H1 (cell line): ENCODE measurements at regions not wholly inside any gene's neighbourhood (a gene's known extent, or its start where the extent isn't known, plus 50 kb on each side); places are given as distances from the start of the nearest gene placed in this dataset.

Experiments used
- CTCF ChIA-PET: fragments of 300-600 bp; sonication (Branson Sonifier 250); formaldehyde crosslinking; loops from one replicate; lab custom pipeline; 2021; ENCODE audit not compliant: partially characterized antibody; lab: Charles Lee
- POLR2A ChIA-PET: fragments of 300-600 bp; sonication (Branson Sonifier 250); formaldehyde crosslinking; loops from one replicate; lab custom pipeline; 2021; ENCODE audit warnings: inconsistent platforms; ENCODE audit not compliant: partially characterized antibody; lab: Charles Lee
- DNase-seq, 2 experiments: peaks; one replicate each; pipeline versions ENCODE4 v3.0.0 to v3.0.0-alpha.2; 2010 to 2022; ENCODE audit warnings: low spot score in 2 of 2, low read depth in 1 of 2, mixed read lengths in 1 of 2
- FAIRE-seq: peaks from 2 replicates; lab custom pipeline; 2011; peaks lifted over from hg19 to GRCh38; lab: Jason Lieb, UNC
- H2AFZ ChIP-seq: 2 replicates; pipeline ENCODE4 v1.8.1; 2012; ENCODE audit warnings: low read length, inconsistent platforms
- H2AK5ac ChIP-seq: 2 replicates; pipeline ENCODE4 v1.6.1; 2013; ENCODE audit warnings: low read depth, low read length
- H2BK120ac ChIP-seq: replicated peaks from 2 replicates; pipeline ENCODE3; 2013; ENCODE audit warnings: low read depth, low read length, inconsistent platforms
- H2BK12ac ChIP-seq: 2 replicates; pipeline ENCODE4 v1.6.1; 2013; ENCODE audit warnings: low read depth, low read length
- H2BK15ac ChIP-seq: 2 replicates; pipeline ENCODE4 v1.6.1; 2013; ENCODE audit warnings: low read length
- H2BK20ac ChIP-seq: 2 replicates; pipeline ENCODE4 v1.6.1; 2013; ENCODE audit warnings: low read length
- H2BK5ac ChIP-seq: 2 replicates; pipeline ENCODE4 v1.6.1; 2013; ENCODE audit warnings: low read depth, low read length
- H3K14ac ChIP-seq: 2 replicates; pipeline ENCODE4 v1.6.1; 2013; ENCODE audit warnings: inconsistent platforms; ENCODE audit not compliant: insufficient read length
- H3K18ac ChIP-seq: 2 replicates; pipeline ENCODE4 v1.6.1; 2013; ENCODE audit warnings: low read length; ENCODE audit errors: extremely low read depth
- H3K23ac ChIP-seq: 2 replicates; pipeline ENCODE4 v1.6.1; 2013; ENCODE audit warnings: inconsistent platforms; ENCODE audit not compliant: insufficient read length
- H3K23me2 ChIP-seq: 2 replicates; pipeline ENCODE4 v1.6.1; 2013; ENCODE audit warnings: low read depth, low read length
- H3K27ac ChIP-seq: 2 replicates; pipeline ENCODE4 v1.6.1; 2011; ENCODE audit warnings: low read depth, low read length, inconsistent platforms
- H3K27me3 ChIP-seq, 4 experiments: replicated peaks in 1 of 4; 1 replicate in 1 of 4; 2 replicates in 3 of 4; pipeline versions ENCODE4 v1.6.1 to v1.8.1; 2011 to 2013; ENCODE audit warnings: low read length in 3 of 4, mild to moderate bottlenecking in 3 of 4, inconsistent platforms in 2 of 4, mixed read lengths in 2 of 4, moderate library complexity in 1 of 4; ENCODE audit not compliant: control insufficient read depth in 3 of 4, insufficient read depth in 3 of 4; ENCODE audit errors: extremely low read depth in 1 of 4
- H3K36me3 ChIP-seq, 4 experiments: 2 replicates each; pipeline versions ENCODE4 v1.6.1 to v1.8.1; 2011 to 2013; ENCODE audit warnings: mild to moderate bottlenecking in 4 of 4, low read length in 3 of 4, moderate library complexity in 2 of 4, control low read depth in 1 of 4, inconsistent platforms in 1 of 4; ENCODE audit not compliant: insufficient read depth in 4 of 4, control insufficient read depth in 2 of 4
- H3K4ac ChIP-seq: replicated peaks from 2 replicates; pipeline ENCODE3; 2013; ENCODE audit warnings: low read length, low read depth, mixed read lengths, inconsistent platforms; ENCODE audit not compliant: insufficient read length
- H3K4me1 ChIP-seq, 4 experiments: replicated peaks in 1 of 4; 1 replicate in 1 of 4; 2 replicates in 3 of 4; pipeline versions ENCODE4 v1.6.1 to v1.8.1; 2011 to 2013; ENCODE audit warnings: low read length in 3 of 4, inconsistent platforms in 2 of 4, mixed read lengths in 1 of 4; ENCODE audit not compliant: insufficient read depth in 4 of 4, control insufficient read depth in 3 of 4
- H3K4me2 ChIP-seq, 2 experiments: 2 replicates each; pipeline versions ENCODE4 v1.6.1 to v1.8.1; 2011 to 2013; ENCODE audit warnings: low read depth in 2 of 2, low read length in 2 of 2, control low read depth in 1 of 2, inconsistent platforms in 1 of 2, mild to moderate bottlenecking in 1 of 2; ENCODE audit not compliant: insufficient read depth in 1 of 2
- H3K4me3 ChIP-seq, 4 experiments: fragments of 200-600, 300-600 bp in 1 of 4; sonication (generic), shearing (Covaris generic), sonication (Bioruptor Twin) in 1 of 4; 2 replicates each; pipeline versions ENCODE4 v1.5.1 to v1.8.1; 2011 to 2016; ENCODE audit warnings: low read length in 4 of 4, low read depth in 3 of 4, control low read depth in 2 of 4, inconsistent platforms in 2 of 4, mild to moderate bottlenecking in 2 of 4, mixed read lengths in 1 of 4, moderate library complexity in 1 of 4; ENCODE audit not compliant: insufficient read depth in 2 of 4; ENCODE audit errors: extremely low read depth in 1 of 4
- H3K56ac ChIP-seq: replicated peaks from 2 replicates; pipeline ENCODE3; 2013; ENCODE audit warnings: low read depth, mild to moderate bottlenecking, mixed read lengths, low read length, inconsistent platforms; ENCODE audit not compliant: insufficient read length
- H3K79me1 ChIP-seq: 2 replicates; pipeline ENCODE4 v1.6.1; 2013; ENCODE audit warnings: low read depth, low read length, control low read depth
- H3K79me2 ChIP-seq, 2 experiments: 2 replicates each; pipeline versions ENCODE4 v1.6.1 to v1.8.1; 2012 to 2013; ENCODE audit warnings: low read length in 2 of 2, mild to moderate bottlenecking in 2 of 2, inconsistent platforms in 1 of 2; ENCODE audit not compliant: insufficient read depth in 2 of 2, control insufficient read depth in 1 of 2
- H3K9ac ChIP-seq, 4 experiments: replicated peaks in 1 of 4; 1 replicate in 1 of 4; 2 replicates in 3 of 4; pipeline versions ENCODE4 v1.6.1 to v1.8.1; 2011 to 2013; ENCODE audit warnings: low read depth in 3 of 4, low read length in 3 of 4, control low read depth in 2 of 4, mild to moderate bottlenecking in 2 of 4, moderate library complexity in 2 of 4, inconsistent platforms in 1 of 4; ENCODE audit errors: extremely low read depth in 1 of 4
- H3K9me3 ChIP-seq, 2 experiments: 2 replicates each; pipeline versions ENCODE4 v1.6.1 to v1.8.1; 2012 to 2013; ENCODE audit warnings: mild to moderate bottlenecking in 2 of 2, moderate library complexity in 2 of 2, control low read depth in 1 of 2, inconsistent platforms in 1 of 2, low read depth in 1 of 2, low read length in 1 of 2, mixed read lengths in 1 of 2; ENCODE audit not compliant: insufficient read depth in 2 of 2
- H4K20me1 ChIP-seq, 2 experiments: replicated peaks in 1 of 2; 2 replicates each; pipeline versions ENCODE3 to v1.8.1; 2011 to 2013; ENCODE audit warnings: inconsistent platforms in 2 of 2, low read length in 2 of 2, mild to moderate bottlenecking in 1 of 2; ENCODE audit not compliant: insufficient read depth in 2 of 2, control insufficient read depth in 1 of 2
- H4K5ac ChIP-seq: 2 replicates; pipeline ENCODE4 v1.6.1; 2013; ENCODE audit warnings: low read length, low read depth, mixed read lengths, inconsistent platforms; ENCODE audit not compliant: insufficient read length
- H4K8ac ChIP-seq: 2 replicates; pipeline ENCODE4 v1.8.0; 2013; ENCODE audit warnings: mild to moderate bottlenecking, moderate library complexity, low read length, inconsistent platforms; ENCODE audit not compliant: insufficient read depth; ENCODE audit errors: extremely low read depth
- H4K91ac ChIP-seq: replicated peaks from 2 replicates; pipeline ENCODE3; 2013; ENCODE audit warnings: low read length, mixed read lengths, inconsistent platforms; ENCODE audit not compliant: insufficient read length
- ATF3 ChIP-seq: IDR thresholded peaks from 2 replicates; pipeline ENCODE4 v1.6.1; 2011; ENCODE audit warnings: low read depth, mild to moderate bottlenecking, low read length; ENCODE audit not compliant: insufficient read depth
- CEBPB ChIP-seq: IDR thresholded peaks from 2 replicates; pipeline ENCODE4 v1.6.1; 2012; ENCODE audit warnings: low read depth, low read length
- EGR1 ChIP-seq: IDR thresholded peaks from 2 replicates; pipeline ENCODE4 v1.6.1; 2011; ENCODE audit warnings: low read depth, low read length, borderline replicate concordance
- KDM1A ChIP-seq: fragments of 200-600, 300-600 bp; sonication (generic); IDR thresholded peaks from 2 replicates; pipeline ENCODE4 v1.7.1; 2016; ENCODE audit warnings: mild to moderate bottlenecking, low read length, borderline replicate concordance
- MAX ChIP-seq: IDR thresholded peaks from 2 replicates; pipeline ENCODE4 v1.6.1; 2012; ENCODE audit warnings: inconsistent platforms
- POLR2A ChIP-seq, 2 experiments: IDR thresholded peaks; 1 replicate in 1 of 2; 2 replicates in 1 of 2; pipeline ENCODE4 v1.6.1; 2011; ENCODE audit warnings: low read depth in 2 of 2, low read length in 2 of 2, mild to moderate bottlenecking in 2 of 2; ENCODE audit errors: control extremely low read depth in 1 of 2
- POLR2AphosphoS5 ChIP-seq: IDR thresholded peaks from 2 replicates; pipeline ENCODE4 v1.6.1; 2011; ENCODE audit warnings: low read depth, low read length
- POU5F1 ChIP-seq: IDR thresholded peaks from 2 replicates; pipeline ENCODE4 v1.6.1; 2011; ENCODE audit warnings: low read depth, mild to moderate bottlenecking, low read length, moderate library complexity
- RAD21 ChIP-seq, 2 experiments: IDR thresholded peaks in 1 of 2; conservative IDR thresholded peaks in 1 of 2; 2 replicates each; pipeline ENCODE4 v1.6.1; 2011; ENCODE audit warnings: low read depth in 2 of 2, low read length in 2 of 2, improper control_type of control experiment in 1 of 2, inconsistent platforms in 1 of 2, mild to moderate bottlenecking in 1 of 2, moderate library complexity in 1 of 2
- RBBP5 ChIP-seq: IDR thresholded peaks from 2 replicates; pipeline ENCODE4 v1.7.1; 2012; ENCODE audit warnings: low read depth, mild to moderate bottlenecking, inconsistent platforms, low read length, moderate library complexity, borderline replicate concordance
- RFX5 ChIP-seq: IDR thresholded peaks from 2 replicates; pipeline ENCODE4 v1.6.1; 2011; ENCODE audit warnings: low read depth, low read length, improper control_type of control experiment, borderline replicate concordance
- RXRA ChIP-seq: IDR thresholded peaks from 2 replicates; pipeline ENCODE4 v1.6.1; 2011; ENCODE audit warnings: low read depth, mild to moderate bottlenecking, low read length, moderate library complexity; ENCODE audit not compliant: insufficient read depth
- SIN3A ChIP-seq, 2 experiments: IDR thresholded peaks in 1 of 2; conservative IDR thresholded peaks in 1 of 2; 2 replicates each; pipeline ENCODE4 v1.6.1; 2011 to 2012; ENCODE audit warnings: low read length in 2 of 2, improper control_type of control experiment in 1 of 2, low read depth in 1 of 2, mild to moderate bottlenecking in 1 of 2
- SIX5 ChIP-seq: IDR thresholded peaks from 2 replicates; pipeline ENCODE4 v1.6.1; 2011; ENCODE audit warnings: mild to moderate bottlenecking, low read depth, low read length
- TCF12 ChIP-seq: IDR thresholded peaks from 2 replicates; pipeline ENCODE4 v1.6.1; 2011; ENCODE audit warnings: low read depth, mild to moderate bottlenecking, low read length
- WGBS, 2 experiments: shearing (Covaris generic) in 1 of 2; methylation state at CpG; one replicate each; pipeline versions ENCODE4 v1.1.6 to v1.1.7; 2013 to 2015; ENCODE audit warnings: low lambda C conversion rate in 2 of 2, mixed read lengths in 2 of 2, inconsistent platforms in 1 of 2, low coverage in 1 of 2, missing lambda C conversion rate in 1 of 2; ENCODE audit not compliant: insufficient replicate concordance in 2 of 2, insufficient coverage in 1 of 2, insufficient read length in 1 of 2; ENCODE audit errors: extremely low coverage in 1 of 2, missing lambda C conversion rate in 1 of 2; 5-methylcytosine and 5-hydroxymethylcytosine counted together

DNA sequence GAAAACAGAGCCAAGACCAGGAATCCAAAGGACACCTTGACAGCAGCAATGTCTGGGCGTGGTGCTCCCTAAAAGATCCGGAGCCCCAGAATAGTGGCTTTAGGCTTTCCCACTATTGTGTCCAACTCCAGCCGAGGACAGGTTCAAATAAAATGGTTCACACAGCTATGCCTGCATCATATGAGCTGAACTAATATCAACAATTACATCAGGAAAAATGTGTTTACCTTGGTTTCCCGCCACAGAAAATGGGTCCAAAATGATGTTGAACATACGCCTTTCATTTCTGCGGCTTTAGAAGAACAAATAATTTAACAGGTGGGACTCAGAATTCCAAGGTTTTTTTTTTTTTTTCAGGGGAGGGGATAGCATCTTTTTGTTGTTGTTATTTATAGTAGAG, 93.6 kb downstream of the OSR1 start:
- no peaks in the 10 kb centered on the region for H3K23me2 ChIP-seq
- H3K27ac ChIP-seq, result no peak overlapping the region
- no peak overlapping the region for H2BK20ac ChIP-seq
- H4K20me1 ChIP-seq, result no peaks in the 10 kb centered on the region
- no peak overlapping the region for H4K91ac ChIP-seq
- no peak overlapping the region for H3K4me3 ChIP-seq
- POLR2A ChIA-PET, result no interaction called here
- no peak overlapping the region for H2BK5ac ChIP-seq
- 88% methylated on average over 6 of the region's 6 CpGs; no CpG with 5 or more reads in 1 of the 2 experiments for WGBS, 2 experiments
- H3K14ac ChIP-seq, result no peak overlapping the region
- no peak overlapping the region for H2BK15ac ChIP-seq
- no peak overlapping the region for H3K56ac ChIP-seq
- no peak overlapping the region for H2BK12ac ChIP-seq
- no peak overlapping the region for H2AFZ ChIP-seq
- no peaks in the 10 kb centered on the region for H3K27me3 ChIP-seq
- H3K79me2 ChIP-seq, result no peaks in the 10 kb centered on the region
- no peak overlapping the region for H3K18ac ChIP-seq
- CTCF ChIA-PET, result no interaction called here
- no peak overlapping the region for H3K4ac ChIP-seq
- no peak overlapping the region for H4K8ac ChIP-seq
- H3K4me2 ChIP-seq, result no peak overlapping the region
- H2BK120ac ChIP-seq, result no peak overlapping the region
- no peaks in the 10 kb centered on the region for H3K4me1 ChIP-seq
- H2AK5ac ChIP-seq, result no peak overlapping the region
- H3K9me3 ChIP-seq, result no peaks in the 10 kb centered on the region
- no peak overlapping the region for H3K23ac ChIP-seq
- no peak for FAIRE-seq
- H3K9ac ChIP-seq, result no peak overlapping the region
- no peak overlapping the region for H4K5ac ChIP-seq
- H3K79me1 ChIP-seq, result no peaks in the 10 kb centered on the region
- no peak for DNase-seq
- H3K36me3 ChIP-seq, result no peaks in the 10 kb centered on the region
- TF ChIP-seq RFX5 (no peak), KDM1A (no peak), TCF12 (no peak), RBBP5 (no peak), POLR2AphosphoS5 (no peak), ATF3 (no peak), CEBPB (no peak), RXRA (no peak), MAX (no peak), POLR2A (IDR thresholded peaks at IDR 0.05; ENCODE audit: control extremely low read depth in 1 of 2, low read depth in 2 of 2, low read length in 2 of 2) (no peak), SIN3A (conservative IDR thresholded peaks at IDR 0.05 in 1 of 2, IDR thresholded peaks at IDR 0.05 in 1 of 2; ENCODE audit: low read depth in 1 of 2, low read length in 2 of 2) (no peak), SIX5 (no peak), RAD21 (IDR thresholded peaks at IDR 0.05 in 1 of 2, conservative IDR thresholded peaks at IDR 0.05 in 1 of 2; ENCODE audit: low read depth in 2 of 2, low read length in 2 of 2) (no peak), POU5F1 (no peak), EGR1 (no peak)
